ENCODE measurements at regions not wholly inside any gene's neighbourhood (a gene's known extent, or its start where the extent isn't known, plus 50 kb on each side); places are given as distances from the start of the nearest gene placed in this dataset.
A peak's percentile ranks its signal among the peaks of the same experiment; 100 is the strongest.

- peak; percentile 51 for ATAC-seq (ENCODE audit: low FRiP score)
These were observed 81.5 kb upstream of the MAPK10 start for GRCh38 chr4:86441175-86441936.

DNA sequence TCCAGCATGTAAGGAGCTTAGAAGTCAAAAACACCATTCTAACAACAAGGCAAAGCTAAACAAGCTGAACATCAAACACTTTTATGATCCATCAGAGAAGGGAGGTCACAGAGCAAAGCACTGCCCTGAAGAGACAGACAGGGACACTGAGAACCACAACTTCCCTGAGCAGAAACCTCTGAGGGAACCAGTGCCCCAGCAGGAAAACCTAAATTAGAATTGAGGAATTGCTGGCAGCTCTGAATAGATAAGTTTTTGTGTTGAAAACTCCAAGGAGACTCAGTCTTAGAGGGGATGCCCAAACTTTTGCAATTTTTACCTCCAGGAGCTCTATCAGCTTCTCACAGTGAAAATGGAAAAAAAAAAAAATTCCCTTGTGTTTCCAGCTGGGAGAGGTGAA is 83.0 kb upstream of the MAPK10 start:
- no peak for DNase-seq (ENCODE audit: low spot score)
- no peak for ATAC-seq (ENCODE audit: low FRiP score)
- no peak for TF ChIP-seq CTCF (IDR thresholded peaks at IDR 0.05)

More at GRCh38 chr4:86441175-86441936, 81.5 kb upstream of the MAPK10 start:
- DNase-seq (ENCODE audit: low spot score) = no peak
- TF ChIP-seq CTCF (IDR thresholded peaks at IDR 0.05) = no peak

DNA sequence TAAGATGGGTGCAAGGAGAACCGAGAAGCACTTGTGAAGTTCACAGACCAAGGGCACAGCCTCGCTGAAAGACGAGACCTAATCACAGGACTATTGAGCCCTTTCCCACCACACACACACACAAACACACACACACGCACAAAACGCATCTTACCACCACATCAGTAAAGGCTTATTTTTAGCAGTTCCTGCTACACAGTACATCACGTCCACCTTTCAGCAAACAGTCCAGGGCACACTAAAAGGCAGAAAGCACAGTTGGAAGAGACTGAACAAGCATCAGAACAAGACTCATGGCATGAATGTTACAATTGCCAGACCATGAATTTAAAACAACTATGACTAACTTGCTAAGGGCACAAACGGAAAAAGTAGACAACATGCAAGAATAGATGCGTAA is 83.6 kb upstream of the MAPK10 start:
- ATAC-seq (ENCODE audit: low FRiP score) = no peak
- no peak for TF ChIP-seq CTCF (IDR thresholded peaks at IDR 0.05)
- DNase-seq (ENCODE audit: low spot score) = no peak

GRCh38 chr4:86446996-86447395 is 87.1 kb upstream of the MAPK10 start:
- no peak for TF ChIP-seq CTCF (IDR thresholded peaks at IDR 0.05)
- no peak for DNase-seq (ENCODE audit: low spot score)
- no peak for ATAC-seq (ENCODE audit: low FRiP score)

DNA sequence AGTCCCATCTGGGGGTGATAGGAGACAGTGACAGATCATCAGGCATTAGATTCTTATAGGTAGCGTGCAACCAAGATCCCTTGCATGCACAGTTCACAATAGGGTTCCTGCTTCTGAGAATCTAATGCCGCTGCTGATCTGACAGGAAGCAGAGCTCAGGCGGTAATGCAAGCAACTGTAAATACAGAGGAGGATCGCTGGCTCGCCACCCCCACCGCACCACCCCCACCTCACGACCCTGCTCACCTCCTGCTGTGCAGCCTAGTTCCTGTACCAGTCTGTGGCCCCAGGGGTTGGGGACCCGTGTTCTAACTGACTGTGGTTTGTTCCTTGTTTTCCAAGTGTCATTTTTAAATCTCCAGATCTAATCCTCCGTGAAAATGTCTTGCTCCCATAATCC is 89.0 kb upstream of the MAPK10 start:
- no peak for TF ChIP-seq CTCF (IDR thresholded peaks at IDR 0.05)
- no peak for ATAC-seq (ENCODE audit: low FRiP score)

GRCh38 chr4:86449746-86450588 is 90.1 kb upstream of the MAPK10 start:
- no peak for TF ChIP-seq CTCF (IDR thresholded peaks at IDR 0.05)
- ATAC-seq (ENCODE audit: low FRiP score) (no peak), DNase-seq (ENCODE audit: low spot score) (no peak)

More for the DNA sequence above, 89.0 kb upstream of the MAPK10 start:
- DNase-seq (ENCODE audit: low spot score) = no peak

Measured in omental fat pad (tissue), 3 donors.